HG03469 (cell line): ENCODE measurements at regions not wholly inside any gene's neighbourhood (a gene's known extent, or its start where the extent isn't known, plus 50 kb on each side); places are given as distances from the start of the nearest gene placed in this dataset.

Experiments used
- ATAC-seq: cut with Tn5 transposase; IDR thresholded peaks from one replicate; pipeline ENCODE4 v1.9.1; 2021; ENCODE audit warnings: mild to moderate bottlenecking, moderate library complexity, moderate number of reproducible peaks; ENCODE audit not compliant: unreplicated experiment

GRCh38 chr11:13062115-13062514 lies 53.0 kb downstream of the RASSF10 start:
- ATAC-seq = no peak

GRCh38 chr11:13064593-13064992 lies 55.5 kb downstream of the RASSF10 start:
- ATAC-seq = no peak

GRCh38 chr11:13065200-13065787 lies 56.2 kb downstream of the RASSF10 start:
- ATAC-seq = no peak

- no peak for ATAC-seq
Observed at GRCh38 chr11:13068211-13068610, 59.1 kb downstream of the RASSF10 start.

GRCh38 chr11:13073119-13073981 lies 64.2 kb downstream of the RASSF10 start:
- ATAC-seq = no peak

- ATAC-seq = no peak
Observed at GRCh38 chr11:13074714-13075464, 65.8 kb downstream of the RASSF10 start.

GRCh38 chr11:13076961-13077360 lies 67.8 kb downstream of the RASSF10 start:
- no peak for ATAC-seq

- no peak for ATAC-seq
Observed at GRCh38 chr11:13080861-13081260, 71.7 kb downstream of the RASSF10 start.

- no peak for ATAC-seq
Observed at GRCh38 chr11:13082588-13082987, 73.5 kb downstream of the RASSF10 start.

GRCh38 chr11:13090228-13090708 lies 81.2 kb downstream of the RASSF10 start:
- ATAC-seq = no peak

GRCh38 chr11:13091373-13091772 lies 82.3 kb downstream of the RASSF10 start:
- ATAC-seq = no peak

- no peak for ATAC-seq
Observed at GRCh38 chr11:13091804-13092203, 82.7 kb downstream of the RASSF10 start.

- ATAC-seq = no peak
Observed at GRCh38 chr11:13094930-13095687, 86.0 kb downstream of the RASSF10 start.

- no peak for ATAC-seq
Observed at GRCh38 chr11:13098063-13098462, 88.9 kb downstream of the RASSF10 start.

- no peak for ATAC-seq
Observed at GRCh38 chr11:13098616-13099289, 89.6 kb downstream of the RASSF10 start.

- ATAC-seq = no peak
Observed at GRCh38 chr11:13101644-13102512, 92.8 kb downstream of the RASSF10 start.

GRCh38 chr11:13102513-13102840 lies 93.4 kb downstream of the RASSF10 start:
- ATAC-seq = no peak

- ATAC-seq = no peak
Observed at GRCh38 chr11:13102865-13103539, 93.9 kb downstream of the RASSF10 start.
